KMS-11 (cell line): ENCODE measurements at regions not wholly inside any gene's neighbourhood (a gene's known extent, or its start where the extent isn't known, plus 50 kb on each side); places are given as distances from the start of the nearest gene placed in this dataset.
"Not testable (repeated sequence)": the region's sequence is repeated elsewhere in the genome, so short reads cannot be mapped to it uniquely, and the experiment has no call there.

Source experiments
- H2AFZ ChIP-seq: fragments of 200-600 bp; sonication (generic); 2 replicates; pipeline ENCODE4 v1.6.1; 2016; ENCODE audit warnings: antibody characterized with exemption, mixed run types, low read depth
- H3K27ac ChIP-seq: fragments of 200-600 bp; sonication (generic); 2 replicates; pipeline ENCODE4 v1.6.1; 2016; ENCODE audit warnings: mild to moderate bottlenecking, mixed run types
- H3K27me3 ChIP-seq: fragments of 200-600 bp; sonication (generic); 2 replicates; pipeline ENCODE4 v1.6.1; 2017; ENCODE audit warnings: mild to moderate bottlenecking, low read depth, mixed run types, moderate library complexity; ENCODE audit not compliant: insufficient read depth
- H3K36me3 ChIP-seq: fragments of 200-600 bp; sonication (generic); 2 replicates; pipeline ENCODE4 v1.6.1; 2017; ENCODE audit warnings: mild to moderate bottlenecking, mixed run types; ENCODE audit not compliant: insufficient read depth
- H3K4me1 ChIP-seq: fragments of 200-600 bp; sonication (generic); 2 replicates; pipeline ENCODE4 v1.6.1; 2016; ENCODE audit warnings: mild to moderate bottlenecking, low read depth, mixed run types; ENCODE audit not compliant: poor library complexity, severe bottlenecking
- H3K4me2 ChIP-seq: fragments of 200-600 bp; sonication (generic); 2 replicates; pipeline ENCODE4 v1.7.0; 2016; ENCODE audit warnings: mild to moderate bottlenecking, mixed run types
- H3K4me3 ChIP-seq: fragments of 200-600 bp; sonication (generic); IDR thresholded peaks from 2 replicates; pipeline ENCODE4 v1.6.1; 2017; ENCODE audit warnings: low read depth, low read length, mixed read lengths; ENCODE audit not compliant: insufficient read depth
- H3K79me2 ChIP-seq: fragments of 200-600 bp; sonication (generic); 2 replicates; pipeline ENCODE4 v1.6.1; 2016; ENCODE audit warnings: low read depth, mixed run types; ENCODE audit not compliant: insufficient read depth
- H3K9ac ChIP-seq: fragments of 200-600 bp; sonication (generic); 2 replicates; pipeline ENCODE4 v1.6.1; 2016; ENCODE audit warnings: mild to moderate bottlenecking, mixed run types
- H4K20me1 ChIP-seq: fragments of 200-600 bp; sonication (generic); 2 replicates; pipeline ENCODE4 v1.6.1; 2016; ENCODE audit warnings: mild to moderate bottlenecking, mixed run types; ENCODE audit not compliant: insufficient read depth
- TF ChIP-seq, protein P1 (sequence below): fragments of 200-600 bp; sonication (generic); conservative IDR thresholded peaks from 2 replicates; pipeline ENCODE4 v1.6.1; 2017; ENCODE audit warnings: low read depth, mild to moderate bottlenecking, antibody characterized with exemption, low read length, moderate library complexity, mixed read lengths

DNA sequence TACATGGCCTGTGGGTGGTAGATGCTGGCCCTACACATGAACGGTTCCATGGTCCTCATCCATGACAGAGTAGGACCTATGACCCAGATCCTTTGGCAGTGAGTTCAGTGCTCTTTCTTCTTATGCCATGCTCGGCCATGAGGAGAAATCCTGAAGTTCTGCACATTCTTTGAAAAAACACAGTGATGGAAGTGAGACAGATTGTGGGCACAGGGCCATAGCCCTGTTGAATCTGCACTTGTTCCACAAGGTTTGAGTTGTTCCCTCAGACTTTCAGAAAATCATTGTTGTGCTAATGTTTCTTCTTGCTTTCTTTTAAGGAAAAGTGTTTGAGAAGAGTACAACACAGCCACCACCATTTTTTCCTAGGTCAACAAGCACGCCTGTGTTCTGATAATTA is 180.0 kb downstream of the C12orf75 start:
- H3K4me3 ChIP-seq = no peak overlapping the region
- no peak overlapping the region for H3K9ac ChIP-seq
- H3K27me3 ChIP-seq = no peaks in the 10 kb centered on the region
- no peaks in the 10 kb centered on the region for H3K4me1 ChIP-seq
- H3K27ac ChIP-seq = no peak overlapping the region
- no peaks in the 10 kb centered on the region for H3K36me3 ChIP-seq
- H4K20me1 ChIP-seq = no peaks in the 10 kb centered on the region
- TF ChIP-seq, protein P1, sequence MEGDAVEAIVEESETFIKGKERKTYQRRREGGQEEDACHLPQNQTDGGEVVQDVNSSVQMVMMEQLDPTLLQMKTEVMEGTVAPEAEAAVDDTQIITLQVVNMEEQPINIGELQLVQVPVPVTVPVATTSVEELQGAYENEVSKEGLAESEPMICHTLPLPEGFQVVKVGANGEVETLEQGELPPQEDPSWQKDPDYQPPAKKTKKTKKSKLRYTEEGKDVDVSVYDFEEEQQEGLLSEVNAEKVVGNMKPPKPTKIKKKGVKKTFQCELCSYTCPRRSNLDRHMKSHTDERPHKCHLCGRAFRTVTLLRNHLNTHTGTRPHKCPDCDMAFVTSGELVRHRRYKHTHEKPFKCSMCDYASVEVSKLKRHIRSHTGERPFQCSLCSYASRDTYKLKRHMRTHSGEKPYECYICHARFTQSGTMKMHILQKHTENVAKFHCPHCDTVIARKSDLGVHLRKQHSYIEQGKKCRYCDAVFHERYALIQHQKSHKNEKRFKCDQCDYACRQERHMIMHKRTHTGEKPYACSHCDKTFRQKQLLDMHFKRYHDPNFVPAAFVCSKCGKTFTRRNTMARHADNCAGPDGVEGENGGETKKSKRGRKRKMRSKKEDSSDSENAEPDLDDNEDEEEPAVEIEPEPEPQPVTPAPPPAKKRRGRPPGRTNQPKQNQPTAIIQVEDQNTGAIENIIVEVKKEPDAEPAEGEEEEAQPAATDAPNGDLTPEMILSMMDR = no peak
- no peak overlapping the region for H2AFZ ChIP-seq
- H3K4me2 ChIP-seq = no peak overlapping the region
- no peaks in the 10 kb centered on the region for H3K79me2 ChIP-seq

DNA sequence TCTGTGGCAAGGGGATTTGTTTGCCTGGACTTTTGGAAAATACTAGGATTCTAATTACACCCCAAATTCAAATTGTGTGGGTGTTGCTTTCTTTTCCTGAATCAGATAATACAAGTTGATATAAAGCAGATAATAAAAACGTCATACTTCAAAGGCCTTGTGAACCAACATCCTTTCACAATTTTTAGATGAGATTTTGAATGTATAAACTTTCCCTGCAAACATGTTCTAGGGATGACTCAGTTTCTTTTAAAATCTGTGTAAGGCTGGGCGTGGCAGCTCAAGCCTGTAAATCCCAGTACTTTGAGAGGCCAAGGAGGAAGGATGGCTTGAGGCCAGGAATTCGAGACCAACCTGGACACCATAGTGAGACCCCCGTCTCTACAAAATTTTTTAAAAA is 182.4 kb downstream of the C12orf75 start:
- not testable (repeated sequence) for H2AFZ ChIP-seq, H4K20me1 ChIP-seq, H3K79me2 ChIP-seq, H3K4me2 ChIP-seq, H3K27ac ChIP-seq, H3K27me3 ChIP-seq, H3K36me3 ChIP-seq, H3K4me3 ChIP-seq, H3K4me1 ChIP-seq, H3K9ac ChIP-seq

DNA sequence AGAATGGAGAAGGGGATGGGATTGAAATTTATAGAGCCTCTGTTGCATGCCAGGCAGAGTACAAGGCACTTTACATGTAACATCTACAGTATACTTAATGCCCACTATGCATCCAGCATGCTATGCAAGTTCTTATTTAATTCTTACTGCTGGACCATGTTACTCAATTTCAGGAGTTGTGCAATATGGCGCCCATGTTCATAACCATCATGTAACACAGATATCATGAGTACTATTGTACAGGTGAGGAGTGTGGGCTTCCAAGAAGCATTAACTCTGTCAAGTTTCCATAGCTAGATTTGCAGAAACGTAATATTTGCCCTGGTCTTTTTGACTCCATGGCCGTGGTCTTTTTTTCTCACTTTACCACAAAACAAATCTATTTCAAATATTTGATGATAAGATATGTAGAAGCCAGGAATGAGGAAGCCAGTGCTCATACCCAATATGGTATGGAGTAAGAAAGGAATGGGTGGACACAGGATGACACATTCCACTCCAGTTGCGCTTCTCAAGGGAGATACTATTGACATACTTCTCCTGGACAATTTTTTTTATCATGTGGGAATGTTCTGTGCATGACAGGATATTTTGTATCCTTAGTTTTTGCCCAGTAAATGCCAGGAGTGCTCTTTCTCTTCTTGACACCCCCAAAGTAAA is 191.8 kb downstream of the C12orf75 start:
- no peak overlapping the region for H3K4me2 ChIP-seq
- no peaks in the 10 kb centered on the region for H3K4me1 ChIP-seq
- TF ChIP-seq, protein P1 = no peak
- no peaks in the 10 kb centered on the region for H4K20me1 ChIP-seq
- H3K27ac ChIP-seq = no peak overlapping the region
- H3K79me2 ChIP-seq = no peaks in the 10 kb centered on the region
- no peak overlapping the region for H2AFZ ChIP-seq
- H3K36me3 ChIP-seq = no peaks in the 10 kb centered on the region
- H3K4me3 ChIP-seq = no peak overlapping the region
- no peaks in the 10 kb centered on the region for H3K27me3 ChIP-seq
- H3K9ac ChIP-seq = no peak overlapping the region

DNA sequence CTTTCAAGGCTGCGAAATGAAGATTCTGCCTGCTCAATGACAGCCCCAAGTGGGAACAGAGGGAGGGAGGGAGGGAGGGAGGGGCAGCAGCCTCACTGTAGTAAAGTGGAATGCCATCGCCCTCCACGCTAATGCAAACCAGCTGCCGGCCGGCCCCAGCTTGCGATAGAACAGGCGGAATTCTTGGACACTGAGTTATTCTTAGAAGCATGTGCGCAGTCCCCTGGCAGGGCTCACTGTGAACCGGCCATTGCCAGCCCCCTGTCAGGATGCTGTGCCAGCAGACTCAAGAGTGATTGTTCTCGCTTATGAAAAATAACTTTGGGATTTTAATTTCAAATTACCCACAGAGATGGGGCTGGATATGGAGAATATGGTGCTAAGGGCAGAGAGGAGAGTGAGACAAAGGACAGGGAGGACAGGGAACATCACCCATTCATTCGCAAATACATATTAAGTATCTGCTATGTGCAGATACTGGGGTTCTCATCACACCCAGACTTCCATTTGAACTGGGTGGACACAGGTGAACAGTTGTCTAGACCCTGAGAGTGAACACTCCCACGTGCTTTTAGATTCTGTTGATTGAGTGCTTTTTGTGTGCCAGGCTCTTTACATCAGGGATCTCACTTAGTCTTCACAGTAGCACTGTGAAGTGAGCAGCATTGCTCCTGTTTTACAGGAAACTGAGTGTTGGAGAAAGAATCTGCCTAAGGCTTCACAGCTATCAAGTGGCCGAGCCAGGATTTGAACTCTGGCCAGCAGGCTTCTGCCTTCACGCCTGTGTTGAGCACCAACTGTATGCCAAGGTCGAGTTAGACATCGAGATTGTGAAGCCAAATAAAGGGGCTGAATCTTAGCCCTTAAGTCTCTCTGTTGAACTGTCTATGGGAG is 192.9 kb downstream of the C12orf75 start:
- Histone ChIP-seq H3K4me1 (no peaks in the 10 kb centered on the region), H4K20me1 (no peaks in the 10 kb centered on the region), H3K36me3 (no peaks in the 10 kb centered on the region), H3K4me2 (no peak overlapping the region), H3K79me2 (no peaks in the 10 kb centered on the region), H3K4me3 (no peak overlapping the region), H3K9ac (no peak overlapping the region), H3K27me3 (no peaks in the 10 kb centered on the region), H2AFZ (no peak overlapping the region), H3K27ac (no peak overlapping the region)
- TF ChIP-seq, protein P1 = no peak

DNA sequence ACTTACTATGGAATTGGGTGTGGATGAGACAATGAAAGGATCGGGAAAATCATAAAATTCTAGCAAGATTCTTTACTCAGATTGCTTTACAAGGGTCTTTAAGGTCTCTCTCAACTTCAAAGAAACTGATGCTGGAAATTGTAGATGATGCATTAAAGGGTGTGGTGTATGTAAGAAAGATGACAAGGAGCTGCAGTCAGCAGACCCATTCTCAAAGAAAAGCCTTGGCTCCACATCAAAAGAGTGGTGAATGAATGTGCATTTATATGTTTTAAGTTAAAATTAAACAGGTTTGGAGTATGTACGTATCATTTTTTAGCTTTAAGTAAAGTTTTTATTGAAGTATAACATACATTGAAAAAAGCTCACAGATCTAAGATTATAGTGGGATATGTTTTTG is 194.5 kb downstream of the C12orf75 start:
- TF ChIP-seq, protein P1 = no peak

More for the DNA sequence above, 194.5 kb downstream of the C12orf75 start:
- Histone ChIP-seq H3K27ac (no peak overlapping the region), H2AFZ (no peak overlapping the region), H3K36me3 (no peaks in the 10 kb centered on the region), H3K4me1 (no peaks in the 10 kb centered on the region), H3K4me3 (no peak overlapping the region), H3K27me3 (no peaks in the 10 kb centered on the region), H3K79me2 (no peaks in the 10 kb centered on the region), H3K9ac (no peak overlapping the region), H4K20me1 (no peaks in the 10 kb centered on the region), H3K4me2 (no peak overlapping the region)
